ENCODE measurements at regions not wholly inside any gene's neighbourhood (a gene's known extent, or its start where the extent isn't known, plus 50 kb on each side); places are given as distances from the start of the nearest gene placed in this dataset.

- Histone ChIP-seq H3K27me3 (ENCODE audit: control insufficient read depth in 2 of 2, insufficient read depth in 2 of 2, low read length in 2 of 2) (no peaks in the 10 kb centered on the region), H3K4me1 (ENCODE audit: control insufficient read depth, extremely low read depth, insufficient read depth, low read length) (no peaks in the 10 kb centered on the region), H3K9me3 (replicated peaks; ENCODE audit: control insufficient read depth, insufficient read depth, low read length) (no peaks in the 10 kb centered on the region), H3K9ac (replicated peaks; ENCODE audit: extremely low read depth, insufficient read depth, low read length) (no peak overlapping the region), H3K79me2 (ENCODE audit: control insufficient read depth, insufficient read depth, low read length) (no peaks in the 10 kb centered on the region), H3K27ac (ENCODE audit: insufficient read depth, low read depth, low read length) (no peak overlapping the region), H2AFZ (ENCODE audit: low read depth, low read length) (no peak overlapping the region), H3K4me3 (replicated peaks in 1 of 3; ENCODE audit: insufficient read depth in 1 of 3, low read depth in 1 of 3, low read length in 3 of 3) (no peak overlapping the region), H4K20me1 (replicated peaks; ENCODE audit: control insufficient read depth, extremely low read depth, insufficient read depth, low read length) (no peaks in the 10 kb centered on the region), H3K4me2 (ENCODE audit: insufficient read depth, low read length) (no peak overlapping the region), H3K9me1 (replicated peaks; ENCODE audit: control insufficient read depth, extremely low read depth, insufficient read depth, low read length) (no peaks in the 10 kb centered on the region), H3K36me3 (ENCODE audit: control insufficient read depth in 2 of 2, extremely low read depth in 1 of 2, insufficient read depth in 2 of 2, low read length in 2 of 2) (no peaks in the 10 kb centered on the region)
- no peak for FAIRE-seq
- no peak for DNase-seq (ENCODE audit: low read depth, low spot score)
- dilution Hi-C loops (cut with MboI; ENCODE audit: extremely low pct_ligation_motif_present, low sequenced_read_pairs): no loop called here
- intact Hi-C loops (cut with micrococcal nuclease): no loop called here
- ChIA-PET POLR2A (interaction anchor here (1.0 kb wide), 1 partner anchor 20 kb away, joined by 4 read pairs; no protein-coding TSS in a partner anchor), CTCF (interaction anchor here (0.9 to 1.4 kb wide), 2 partner anchors 8 to 15 kb away, joined by 3 to 5 read pairs; no protein-coding TSS in a partner anchor)
- BruUV-seq (replicated peaks): no TSS peak
- TF ChIP-seq EZH2 (IDR thresholded peaks at IDR 0.05; ENCODE audit: borderline replicate concordance, low read depth, low read length, severe bottlenecking): no peak
- TF ChIP-seq MYC (IDR thresholded peaks at IDR 0.05; ENCODE audit: low read depth, low read length): no peak
- TF ChIP-seq POLR2AphosphoS5 (IDR thresholded peaks at IDR 0.05; ENCODE audit: insufficient read depth, low read depth, low read length): no peak
- no peak for TF ChIP-seq CTCF (IDR thresholded peaks at IDR 0.05; ENCODE audit: extremely low read depth in 1 of 2, insufficient read depth in 1 of 2, low read depth in 1 of 2, low read length in 2 of 2)
- no peak for TF ChIP-seq MAX (IDR thresholded peaks at IDR 0.05; ENCODE audit: insufficient read depth, insufficient read length)
- no peak for TF ChIP-seq JUN (IDR thresholded peaks at IDR 0.05; ENCODE audit: borderline replicate concordance, insufficient read depth, insufficient read length, low read depth)
- no peak for TF ChIP-seq FOS (IDR thresholded peaks at IDR 0.05; ENCODE audit: borderline replicate concordance, insufficient read depth, low read length)
- TF ChIP-seq GATA2 (IDR thresholded peaks at IDR 0.05; ENCODE audit: insufficient read depth, insufficient read length, low read depth, low read length): no peak
- no peak for TF ChIP-seq POLR2A (IDR thresholded peaks at IDR 0.05; ENCODE audit: low read depth, low read length)
These were observed 87.4 kb upstream of the CHORDC1 start for GRCh38 chr11:90310210-90310609.

All from endothelial cell of umbilical vein (primary cell).